Erythroblast (primary cell): ENCODE measurements at regions not wholly inside any gene's neighbourhood (a gene's known extent, or its start where the extent isn't known, plus 50 kb on each side); places are given as distances from the start of the nearest gene placed in this dataset.

ENCODE experiments used
- DNase-seq, 2 experiments: peaks; one replicate each; lab custom pipeline; 2025; lab: John Stamatoyannopoulos, UW
- GATA1 ChIP-seq: IDR thresholded peaks from 2 replicates; pipeline ENCODE4 v1.6.1; 2011; ENCODE audit warnings: low read depth, mild to moderate bottlenecking, control low read depth, low read length, moderate library complexity
- POLR2A ChIP-seq: IDR thresholded peaks from 2 replicates; pipeline ENCODE4 v1.6.1; 2011; ENCODE audit warnings: mild to moderate bottlenecking, low read length

DNA sequence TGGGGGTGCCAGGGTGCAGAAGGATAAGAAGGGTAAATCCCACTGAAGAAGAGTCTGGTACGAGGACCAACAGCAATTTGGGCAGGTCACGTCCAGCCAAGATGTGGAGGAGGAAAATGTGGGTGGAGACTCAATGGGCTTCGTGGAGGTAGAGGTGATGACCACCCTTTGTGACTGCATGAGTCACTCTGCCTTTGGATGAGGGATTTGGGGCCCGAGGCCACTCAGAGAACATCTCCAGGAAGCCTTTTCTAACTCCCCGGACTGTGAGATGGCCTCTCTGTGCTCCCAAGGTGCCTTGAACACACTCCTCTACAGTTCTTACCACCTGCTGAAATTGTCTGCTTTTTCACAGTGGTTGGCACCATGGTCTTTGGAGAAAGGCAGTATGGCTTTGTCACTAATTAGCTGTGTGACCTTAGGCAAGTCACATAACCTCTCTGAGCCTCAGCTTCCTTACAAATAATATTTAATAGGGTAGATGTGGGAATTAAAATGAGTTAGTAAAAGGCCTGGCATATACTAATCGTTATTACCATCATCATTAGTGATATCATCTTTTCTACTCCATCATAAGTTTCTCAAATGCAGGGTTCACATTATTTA is 67.0 kb upstream of the ARHGAP5 start:
- no peak for DNase-seq
- TF ChIP-seq POLR2A (no peak), GATA1 (no peak)

DNA sequence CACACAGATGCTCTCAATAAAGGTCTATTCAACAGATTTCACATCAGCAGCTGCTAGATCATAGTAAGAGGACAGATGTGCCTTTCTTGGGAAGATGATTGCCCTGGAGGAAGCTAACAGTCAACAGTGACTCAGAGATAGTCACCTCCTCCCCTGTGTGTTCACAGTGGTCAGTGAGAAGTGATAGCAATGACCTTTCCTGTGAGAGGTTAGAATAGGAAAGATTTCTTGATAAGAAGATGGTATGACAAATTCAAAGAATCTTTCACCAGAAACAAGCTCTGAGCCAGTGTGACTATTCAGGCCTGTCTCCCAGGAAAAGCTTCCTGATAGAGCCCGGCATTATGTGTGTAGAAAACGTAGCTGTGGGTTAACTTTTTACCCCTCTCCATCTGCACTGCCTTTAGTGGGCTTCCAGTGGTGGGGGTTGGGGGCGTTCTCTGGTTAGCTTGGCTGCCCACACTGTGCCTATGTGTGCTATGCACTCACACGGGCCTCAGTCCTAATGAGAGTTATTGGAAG is 66.4 kb upstream of the ARHGAP5 start:
- no peak for TF ChIP-seq GATA1
- TF ChIP-seq POLR2A, result no peak
- DNase-seq, result peak in 1 of 2 experiments; percentile 4

DNA sequence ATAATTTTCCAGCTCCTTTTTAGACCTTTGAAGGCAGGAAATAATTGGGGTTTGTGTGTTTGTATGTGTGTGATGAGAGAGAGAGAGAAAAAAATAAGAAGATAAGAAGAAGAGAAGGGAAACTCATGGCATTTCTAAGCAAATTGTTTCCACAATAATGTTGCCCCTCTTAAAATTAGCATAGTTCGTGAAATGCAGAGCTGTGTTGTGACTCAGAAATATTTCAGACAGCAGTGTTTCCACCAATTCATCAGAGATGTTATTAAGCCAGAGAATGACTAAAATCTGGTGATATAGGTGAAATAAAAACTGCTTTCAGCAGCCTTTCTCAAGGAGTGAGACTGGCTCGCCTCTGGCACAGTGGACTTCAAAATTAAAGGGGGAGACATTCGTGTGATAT is 65.9 kb upstream of the ARHGAP5 start:
- DNase-seq, result no peak
- no peak for TF ChIP-seq POLR2A
- TF ChIP-seq GATA1, result no peak

DNA sequence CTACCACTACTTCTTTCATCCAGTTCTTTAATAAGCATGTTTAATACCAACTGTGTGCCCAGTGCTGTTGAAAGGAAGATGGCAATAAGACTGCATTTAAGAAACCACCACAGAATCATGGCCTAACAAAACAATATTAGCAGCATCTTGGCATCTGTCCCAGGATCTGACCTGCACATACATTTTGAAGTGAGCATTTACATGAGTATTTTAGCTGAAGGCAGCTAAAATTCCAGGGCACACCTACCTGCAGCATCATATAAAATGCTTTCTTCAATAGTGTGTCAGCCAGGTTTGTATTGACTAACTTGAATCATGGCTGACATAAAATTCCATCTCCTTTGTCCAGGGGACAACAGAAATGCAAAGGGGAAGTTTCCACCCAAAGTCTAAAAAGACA is 65.0 kb upstream of the ARHGAP5 start:
- DNase-seq, result no peak
- TF ChIP-seq POLR2A, result no peak
- no peak for TF ChIP-seq GATA1

DNA sequence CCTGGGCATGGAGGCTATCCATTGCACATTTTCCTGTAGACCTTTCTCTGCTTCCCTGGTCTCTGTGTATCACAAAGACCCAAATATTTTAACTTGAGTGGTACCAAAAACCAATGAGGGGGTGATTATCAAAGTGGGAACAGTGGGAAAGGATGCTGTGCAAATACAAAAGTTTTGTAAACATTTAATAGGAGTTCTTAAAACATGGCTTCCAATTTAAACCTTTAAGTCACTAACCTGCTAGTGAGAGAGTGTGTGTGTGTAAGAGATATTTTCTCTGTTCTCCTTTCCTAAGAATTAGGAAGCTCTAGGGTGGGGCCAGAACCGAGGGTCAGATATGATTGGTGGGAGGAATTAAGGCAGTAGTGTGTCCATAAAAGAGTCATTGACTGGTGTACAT is 64.5 kb upstream of the ARHGAP5 start:
- TF ChIP-seq GATA1 (no peak), POLR2A (no peak)
- no peak for DNase-seq

DNA sequence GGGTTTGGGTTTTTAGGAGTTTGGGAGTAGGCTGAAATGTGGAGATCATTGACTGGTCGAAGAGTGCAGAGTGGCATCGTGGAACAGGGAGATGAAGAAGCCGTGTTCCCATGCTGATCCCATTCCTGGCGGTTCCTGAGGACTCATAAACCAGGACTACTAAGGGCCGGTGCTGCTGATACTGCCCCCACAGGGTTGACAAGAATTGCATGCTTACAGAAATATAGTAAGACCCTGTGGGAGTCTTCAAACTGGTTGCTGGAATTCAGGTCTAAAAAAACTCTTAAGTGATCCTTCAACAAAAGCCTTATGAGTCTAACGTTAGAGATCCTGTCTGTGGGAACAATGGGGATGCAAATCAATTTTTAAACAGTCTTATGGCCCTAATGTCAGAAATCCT is 64.0 kb upstream of the ARHGAP5 start:
- DNase-seq, result no peak
- TF ChIP-seq POLR2A, result no peak
- no peak for TF ChIP-seq GATA1

DNA sequence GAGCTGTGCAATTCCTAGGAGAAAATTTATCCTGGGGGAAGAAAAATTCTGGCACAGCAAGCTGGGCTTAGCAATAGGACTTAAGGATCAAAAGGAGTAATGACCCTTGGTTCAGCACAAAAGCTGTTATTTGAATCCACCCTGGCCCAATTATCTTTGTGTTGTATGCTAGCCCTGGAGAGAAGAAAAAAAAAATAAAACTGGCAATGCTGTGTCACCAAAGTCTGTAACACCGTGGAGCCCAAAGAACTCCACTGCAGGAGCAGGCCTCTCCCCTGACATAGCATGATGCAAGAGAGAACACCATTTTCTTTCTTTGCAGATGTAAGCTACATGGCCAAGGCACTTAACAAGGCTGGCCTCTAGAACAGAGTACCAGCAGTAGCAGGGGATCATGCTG is 63.0 kb upstream of the ARHGAP5 start:
- DNase-seq, result no peak
- TF ChIP-seq GATA1 (no peak), POLR2A (no peak)

DNA sequence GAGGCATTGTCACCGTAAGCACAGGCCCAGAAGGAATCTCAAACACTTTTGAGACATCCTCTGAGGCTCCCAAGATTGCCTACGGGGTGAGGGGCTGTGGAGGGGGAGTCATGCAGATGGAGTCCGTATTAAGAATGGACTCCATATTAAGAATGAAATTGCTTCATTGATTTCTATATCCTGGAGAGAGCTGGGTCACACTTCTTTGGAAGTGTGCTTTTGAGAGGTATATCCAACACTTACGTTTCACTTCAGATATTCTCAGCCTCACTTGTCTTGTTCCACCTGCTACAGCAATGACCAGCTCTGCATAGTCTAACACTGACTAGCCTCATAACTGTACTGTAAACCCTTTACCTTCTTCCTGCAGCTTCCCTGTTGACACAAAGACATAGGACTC is 62.6 kb upstream of the ARHGAP5 start:
- DNase-seq, result no peak
- TF ChIP-seq POLR2A (no peak), GATA1 (no peak)

DNA sequence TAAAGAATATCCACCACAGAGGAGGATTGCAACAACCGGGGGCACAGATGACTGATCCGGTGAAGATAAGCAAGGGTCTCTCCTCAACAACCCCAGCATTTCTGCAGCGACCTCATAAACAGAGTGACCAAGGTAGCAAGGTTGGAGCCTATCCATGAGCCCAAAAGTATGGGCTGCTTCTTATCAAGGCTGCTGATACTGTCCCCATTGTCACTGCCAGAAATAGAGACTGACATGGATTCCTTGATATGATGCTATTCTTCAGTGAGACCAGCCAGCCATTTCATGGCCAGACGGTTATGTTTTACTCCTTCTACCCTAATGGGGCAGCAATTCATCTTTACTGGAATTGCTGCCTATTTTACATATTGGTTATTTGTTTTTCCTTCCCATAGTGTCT is 61.9 kb upstream of the ARHGAP5 start:
- DNase-seq, result no peak
- TF ChIP-seq POLR2A (no peak), GATA1 (no peak)

DNA sequence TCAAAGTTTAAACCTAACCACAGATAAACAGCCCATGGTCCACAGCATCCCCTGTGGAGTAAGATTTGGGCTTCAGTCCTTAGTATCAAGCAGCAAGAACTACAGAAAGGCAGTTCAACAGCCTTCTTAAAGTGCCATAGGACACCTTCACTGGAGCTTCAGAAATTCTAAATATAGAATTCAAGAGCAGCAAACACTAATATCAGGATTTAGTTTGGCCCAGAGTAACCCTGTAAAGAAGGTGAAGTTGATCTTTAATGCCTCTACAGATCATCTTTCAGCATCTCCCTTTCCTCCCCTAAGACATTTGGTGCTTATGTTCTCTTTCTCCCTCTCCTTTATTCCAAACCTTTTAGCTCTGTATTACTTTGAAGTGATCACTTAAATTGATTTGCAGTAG is 59.5 kb upstream of the ARHGAP5 start:
- TF ChIP-seq POLR2A, result no peak
- TF ChIP-seq GATA1, result no peak
- no peak for DNase-seq

DNA sequence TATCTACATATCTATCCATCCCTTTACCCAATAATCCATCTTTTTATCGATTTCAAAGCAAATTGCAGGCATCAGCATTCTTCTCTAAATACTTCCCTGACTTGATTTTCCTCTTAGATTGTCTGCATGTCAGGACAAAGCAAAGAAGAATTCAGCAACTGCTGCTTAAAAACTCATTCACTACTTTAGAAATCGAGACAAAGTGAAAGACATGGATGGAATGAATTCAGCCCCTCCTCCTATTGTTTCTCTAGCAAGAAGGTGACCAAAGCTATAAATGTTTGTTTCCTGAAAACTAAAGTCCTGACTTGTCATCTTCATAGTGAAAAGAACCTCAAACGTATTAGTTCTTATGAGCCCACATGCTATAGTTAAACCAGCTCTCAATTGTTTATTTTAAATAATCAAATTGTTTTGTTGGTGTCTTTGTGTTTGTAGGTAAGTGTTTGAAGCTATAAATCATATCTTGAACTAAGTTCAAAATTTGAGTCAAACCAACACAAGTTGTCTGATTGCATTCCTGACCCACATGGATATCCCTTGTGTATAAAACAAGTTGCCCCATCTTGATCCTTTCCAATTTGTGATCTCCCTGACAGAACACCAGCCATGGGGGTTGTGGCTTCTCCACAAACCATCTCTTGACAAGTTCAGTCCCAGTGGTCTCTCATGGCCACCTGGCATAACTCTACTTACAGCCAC is 58.6 kb upstream of the ARHGAP5 start:
- TF ChIP-seq GATA1 (no peak), POLR2A (no peak)

DNA sequence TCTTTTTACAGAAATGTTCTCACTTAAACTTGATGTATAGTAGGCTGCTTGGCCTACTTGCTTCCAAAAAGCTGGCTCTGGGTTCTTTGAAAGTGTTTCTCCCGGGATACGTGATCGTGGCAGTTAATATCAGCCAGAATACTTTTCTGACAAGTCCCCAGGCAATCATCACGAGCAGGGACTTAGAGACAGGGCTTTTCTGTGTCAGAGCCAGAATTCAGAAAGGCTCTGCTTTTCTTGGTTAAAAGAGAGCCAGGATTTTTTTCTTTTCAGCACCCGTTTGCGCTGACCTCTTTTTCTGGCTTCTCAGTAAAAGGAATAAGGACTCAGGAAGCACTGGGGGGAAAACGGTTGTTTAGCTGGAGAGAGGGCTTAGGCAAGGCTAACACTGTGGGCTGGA is 57.8 kb upstream of the ARHGAP5 start:
- no peak for DNase-seq
- TF ChIP-seq POLR2A (no peak), GATA1 (no peak)

More for the DNA sequence above, 58.6 kb upstream of the ARHGAP5 start:
- DNase-seq, result no peak

DNA sequence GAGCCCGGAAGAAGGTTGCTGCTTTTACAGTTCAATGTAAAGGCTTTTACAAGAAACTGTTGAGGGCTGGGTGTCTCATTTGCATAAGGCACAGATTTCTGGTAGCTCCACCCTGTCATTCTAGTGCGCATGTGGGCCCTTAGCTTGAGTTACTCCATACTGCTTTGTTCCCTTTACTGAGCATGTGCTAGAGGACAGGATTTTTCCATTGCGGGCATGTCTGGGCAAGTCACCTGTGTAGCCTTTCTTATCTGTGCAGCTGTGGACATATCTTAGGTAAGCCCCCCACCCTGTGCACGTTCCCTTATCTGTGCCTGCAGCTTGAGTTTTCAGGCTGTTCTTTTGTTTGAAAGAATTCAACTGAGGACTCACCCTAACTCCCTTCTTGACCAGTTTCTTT is 56.2 kb upstream of the ARHGAP5 start:
- no peak for TF ChIP-seq GATA1
- no peak for TF ChIP-seq POLR2A
- no peak for DNase-seq

DNA sequence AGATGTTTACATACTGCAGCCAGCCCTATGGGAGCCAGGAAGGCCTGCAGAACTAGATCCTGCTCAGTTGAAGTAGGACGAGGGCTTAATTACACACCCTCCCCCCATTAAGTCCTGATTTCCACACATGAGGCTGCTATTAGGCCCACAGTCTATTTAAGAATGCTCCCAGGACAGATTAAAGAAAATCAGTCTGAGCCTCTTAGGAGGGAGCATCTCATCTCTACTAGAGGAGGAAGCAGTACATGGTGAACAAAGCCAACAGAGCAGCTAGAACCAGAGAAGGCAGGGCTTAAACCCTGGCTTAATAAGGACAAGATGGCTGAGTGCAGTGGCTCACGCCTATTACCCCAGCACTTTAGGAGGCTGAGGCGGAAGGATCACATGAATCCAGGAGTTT is 55.8 kb upstream of the ARHGAP5 start:
- TF ChIP-seq POLR2A (no peak), GATA1 (no peak)
- DNase-seq, result no peak
